ENCODE measurements at regions not wholly inside any gene's neighbourhood (a gene's known extent, or its start where the extent isn't known, plus 50 kb on each side); places are given as distances from the start of the nearest gene placed in this dataset.

- no peak overlapping the region for H3K4me3 ChIP-seq (replicated peaks; ENCODE audit: insufficient read depth, low read length)
- DNase-seq (ENCODE audit: low read depth in 1 of 2, low spot score in 1 of 2): no peak
- H3K27ac ChIP-seq (replicated peaks): no peak overlapping the region
- no peaks in the 10 kb centered on the region for H3K27me3 ChIP-seq (ENCODE audit: insufficient read depth, poor library complexity, severe bottlenecking)
- TF ChIP-seq, protein P1, sequence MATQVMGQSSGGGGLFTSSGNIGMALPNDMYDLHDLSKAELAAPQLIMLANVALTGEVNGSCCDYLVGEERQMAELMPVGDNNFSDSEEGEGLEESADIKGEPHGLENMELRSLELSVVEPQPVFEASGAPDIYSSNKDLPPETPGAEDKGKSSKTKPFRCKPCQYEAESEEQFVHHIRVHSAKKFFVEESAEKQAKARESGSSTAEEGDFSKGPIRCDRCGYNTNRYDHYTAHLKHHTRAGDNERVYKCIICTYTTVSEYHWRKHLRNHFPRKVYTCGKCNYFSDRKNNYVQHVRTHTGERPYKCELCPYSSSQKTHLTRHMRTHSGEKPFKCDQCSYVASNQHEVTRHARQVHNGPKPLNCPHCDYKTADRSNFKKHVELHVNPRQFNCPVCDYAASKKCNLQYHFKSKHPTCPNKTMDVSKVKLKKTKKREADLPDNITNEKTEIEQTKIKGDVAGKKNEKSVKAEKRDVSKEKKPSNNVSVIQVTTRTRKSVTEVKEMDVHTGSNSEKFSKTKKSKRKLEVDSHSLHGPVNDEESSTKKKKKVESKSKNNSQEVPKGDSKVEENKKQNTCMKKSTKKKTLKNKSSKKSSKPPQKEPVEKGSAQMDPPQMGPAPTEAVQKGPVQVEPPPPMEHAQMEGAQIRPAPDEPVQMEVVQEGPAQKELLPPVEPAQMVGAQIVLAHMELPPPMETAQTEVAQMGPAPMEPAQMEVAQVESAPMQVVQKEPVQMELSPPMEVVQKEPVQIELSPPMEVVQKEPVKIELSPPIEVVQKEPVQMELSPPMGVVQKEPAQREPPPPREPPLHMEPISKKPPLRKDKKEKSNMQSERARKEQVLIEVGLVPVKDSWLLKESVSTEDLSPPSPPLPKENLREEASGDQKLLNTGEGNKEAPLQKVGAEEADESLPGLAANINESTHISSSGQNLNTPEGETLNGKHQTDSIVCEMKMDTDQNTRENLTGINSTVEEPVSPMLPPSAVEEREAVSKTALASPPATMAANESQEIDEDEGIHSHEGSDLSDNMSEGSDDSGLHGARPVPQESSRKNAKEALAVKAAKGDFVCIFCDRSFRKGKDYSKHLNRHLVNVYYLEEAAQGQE (IDR thresholded peaks at IDR 0.05; ENCODE audit: insufficient replicate concordance, low read depth): no peak
- TF ChIP-seq SPI1 (IDR thresholded peaks at IDR 0.05; ENCODE audit: borderline replicate concordance, low read depth) (no peak), POLR2AphosphoS5 (IDR thresholded peaks at IDR 0.05; ENCODE audit: low read depth) (no peak), GABPA (IDR thresholded peaks at IDR 0.05; ENCODE audit: low read depth) (no peak)
- TF ChIP-seq, protein P2, sequence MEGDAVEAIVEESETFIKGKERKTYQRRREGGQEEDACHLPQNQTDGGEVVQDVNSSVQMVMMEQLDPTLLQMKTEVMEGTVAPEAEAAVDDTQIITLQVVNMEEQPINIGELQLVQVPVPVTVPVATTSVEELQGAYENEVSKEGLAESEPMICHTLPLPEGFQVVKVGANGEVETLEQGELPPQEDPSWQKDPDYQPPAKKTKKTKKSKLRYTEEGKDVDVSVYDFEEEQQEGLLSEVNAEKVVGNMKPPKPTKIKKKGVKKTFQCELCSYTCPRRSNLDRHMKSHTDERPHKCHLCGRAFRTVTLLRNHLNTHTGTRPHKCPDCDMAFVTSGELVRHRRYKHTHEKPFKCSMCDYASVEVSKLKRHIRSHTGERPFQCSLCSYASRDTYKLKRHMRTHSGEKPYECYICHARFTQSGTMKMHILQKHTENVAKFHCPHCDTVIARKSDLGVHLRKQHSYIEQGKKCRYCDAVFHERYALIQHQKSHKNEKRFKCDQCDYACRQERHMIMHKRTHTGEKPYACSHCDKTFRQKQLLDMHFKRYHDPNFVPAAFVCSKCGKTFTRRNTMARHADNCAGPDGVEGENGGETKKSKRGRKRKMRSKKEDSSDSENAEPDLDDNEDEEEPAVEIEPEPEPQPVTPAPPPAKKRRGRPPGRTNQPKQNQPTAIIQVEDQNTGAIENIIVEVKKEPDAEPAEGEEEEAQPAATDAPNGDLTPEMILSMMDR (IDR thresholded peaks at IDR 0.05; ENCODE audit: insufficient read depth, low read length): no peak
Measured at GRCh38 chr1:177753655-177754054, 216.2 kb downstream of the SEC16B start.

DNA sequence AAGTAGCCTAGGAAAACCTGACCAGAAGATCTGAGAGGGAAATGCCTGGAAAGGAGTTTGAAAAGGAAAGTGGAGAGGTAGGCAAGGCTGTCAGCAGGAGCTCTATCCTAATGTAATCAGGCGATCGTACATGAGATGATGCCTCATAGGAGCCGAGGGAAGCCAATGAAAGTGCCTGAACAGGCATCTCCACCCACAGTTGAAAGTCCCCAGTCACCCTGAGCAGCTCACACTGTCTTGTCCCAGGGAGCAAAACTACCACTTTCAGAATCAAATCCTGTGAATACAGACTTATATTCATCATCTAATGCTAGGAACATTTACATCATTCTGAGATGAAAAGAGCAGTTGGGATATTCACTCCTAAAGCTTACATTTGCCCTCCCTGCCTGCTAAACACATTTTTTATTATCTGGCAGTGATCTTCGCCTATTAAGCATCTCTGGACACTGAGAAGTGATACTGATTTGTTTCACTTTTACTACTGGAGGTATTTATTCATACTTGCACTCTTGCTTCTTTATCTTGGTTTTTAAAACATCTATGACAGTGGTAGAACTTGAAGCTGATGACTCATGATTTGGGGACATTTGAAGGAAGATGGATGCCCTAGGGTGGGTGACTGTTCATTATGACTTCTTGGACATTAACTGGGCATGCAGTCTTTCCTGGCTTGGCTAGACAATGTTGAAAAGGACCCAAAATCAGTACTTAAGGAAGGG, 221.6 kb downstream of the SEC16B start:
- TF ChIP-seq SPI1 (IDR thresholded peaks at IDR 0.05; ENCODE audit: borderline replicate concordance, low read depth): no peak
- TF ChIP-seq GABPA (IDR thresholded peaks at IDR 0.05; ENCODE audit: low read depth): no peak
- no peak for TF ChIP-seq POLR2AphosphoS5 (IDR thresholded peaks at IDR 0.05; ENCODE audit: low read depth)
- TF ChIP-seq, protein P1 (IDR thresholded peaks at IDR 0.05; ENCODE audit: insufficient replicate concordance, low read depth): no peak
- TF ChIP-seq, protein P2 (IDR thresholded peaks at IDR 0.05; ENCODE audit: insufficient read depth, low read length): no peak
- no peaks in the 10 kb centered on the region for H3K27me3 ChIP-seq (ENCODE audit: insufficient read depth, poor library complexity, severe bottlenecking)
- DNase-seq (ENCODE audit: low read depth in 1 of 2, low spot score in 1 of 2): no peak

GRCh38 chr1:177746155-177746554, 223.7 kb downstream of the SEC16B start:
- TF ChIP-seq SPI1 (IDR thresholded peaks at IDR 0.05; ENCODE audit: borderline replicate concordance, low read depth): no peak
- TF ChIP-seq, protein P2 (IDR thresholded peaks at IDR 0.05; ENCODE audit: insufficient read depth, low read length): no peak
- TF ChIP-seq, protein P1 (IDR thresholded peaks at IDR 0.05; ENCODE audit: insufficient replicate concordance, low read depth): no peak
- no peak for TF ChIP-seq GABPA (IDR thresholded peaks at IDR 0.05; ENCODE audit: low read depth)
- no peak for TF ChIP-seq POLR2AphosphoS5 (IDR thresholded peaks at IDR 0.05; ENCODE audit: low read depth)
- DNase-seq (ENCODE audit: low read depth in 1 of 2, low spot score in 1 of 2): no peak
- Histone ChIP-seq H3K4me3 (replicated peaks; ENCODE audit: insufficient read depth, low read length) (no peak overlapping the region), H3K27me3 (ENCODE audit: insufficient read depth, poor library complexity, severe bottlenecking) (peaks cover 6% of the 10 kb centered on the region), H3K27ac (replicated peaks) (no peak overlapping the region)

More for the DNA sequence above, 221.6 kb downstream of the SEC16B start:
- Histone ChIP-seq H3K4me3 (replicated peaks; ENCODE audit: insufficient read depth, low read length) (no peak overlapping the region), H3K27ac (replicated peaks) (no peak overlapping the region)
